ENCODE measurements at regions not wholly inside any gene's neighbourhood (a gene's known extent, or its start where the extent isn't known, plus 50 kb on each side); places are given as distances from the start of the nearest gene placed in this dataset.

DNA sequence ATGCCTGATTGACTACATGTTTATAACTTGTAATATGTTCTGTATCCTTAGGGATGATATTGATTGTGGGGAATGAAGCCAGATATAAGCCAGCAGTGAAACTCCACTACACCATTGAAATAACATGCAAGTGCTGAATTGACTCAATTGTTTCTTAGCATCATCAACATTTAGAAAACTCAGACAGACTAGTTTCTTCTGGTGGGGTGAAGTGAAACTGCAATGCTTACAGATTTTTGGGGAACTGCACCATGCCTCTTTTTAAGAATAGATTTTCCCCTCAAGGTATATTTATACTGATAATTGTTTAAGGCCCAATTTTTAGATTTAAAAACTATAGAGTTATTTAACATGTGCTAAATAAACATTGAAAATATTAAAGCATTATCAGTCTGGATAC is 1044.6 kb upstream of the EYS start:
- no peaks in the 10 kb centered on the region for H3K4me1 ChIP-seq
- intact Hi-C loops (cut with DNase I; ENCODE audit: low total_unique reads), result no loop called here
- no peak for DNase-seq
- in situ Hi-C loops (cut with MboI; ENCODE audit: low pct_ligation_motif_present in 1 of 4, low pct_unique_long_range_greater_than_20kb in 1 of 4, low sequenced_read_pairs in 3 of 4), result no loop called here
- no peaks in the 10 kb centered on the region for H3K36me3 ChIP-seq
- no peak for TF ChIP-seq EP300 (IDR thresholded peaks at IDR 0.05; ENCODE audit: low read depth)
- TF ChIP-seq, protein P1, sequence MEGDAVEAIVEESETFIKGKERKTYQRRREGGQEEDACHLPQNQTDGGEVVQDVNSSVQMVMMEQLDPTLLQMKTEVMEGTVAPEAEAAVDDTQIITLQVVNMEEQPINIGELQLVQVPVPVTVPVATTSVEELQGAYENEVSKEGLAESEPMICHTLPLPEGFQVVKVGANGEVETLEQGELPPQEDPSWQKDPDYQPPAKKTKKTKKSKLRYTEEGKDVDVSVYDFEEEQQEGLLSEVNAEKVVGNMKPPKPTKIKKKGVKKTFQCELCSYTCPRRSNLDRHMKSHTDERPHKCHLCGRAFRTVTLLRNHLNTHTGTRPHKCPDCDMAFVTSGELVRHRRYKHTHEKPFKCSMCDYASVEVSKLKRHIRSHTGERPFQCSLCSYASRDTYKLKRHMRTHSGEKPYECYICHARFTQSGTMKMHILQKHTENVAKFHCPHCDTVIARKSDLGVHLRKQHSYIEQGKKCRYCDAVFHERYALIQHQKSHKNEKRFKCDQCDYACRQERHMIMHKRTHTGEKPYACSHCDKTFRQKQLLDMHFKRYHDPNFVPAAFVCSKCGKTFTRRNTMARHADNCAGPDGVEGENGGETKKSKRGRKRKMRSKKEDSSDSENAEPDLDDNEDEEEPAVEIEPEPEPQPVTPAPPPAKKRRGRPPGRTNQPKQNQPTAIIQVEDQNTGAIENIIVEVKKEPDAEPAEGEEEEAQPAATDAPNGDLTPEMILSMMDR (IDR thresholded peaks at IDR 0.05), result no peak
- TF ChIP-seq POLR2AphosphoS5 (IDR thresholded peaks at IDR 0.05), result no peak
- TF ChIP-seq POLR2A (IDR thresholded peaks at IDR 0.05), result no peak
- H3K9me3 ChIP-seq, result peaks cover 0 to 6% of the 10 kb centered on the region in 2 donors
- H3K27me3 ChIP-seq, result no peaks in the 10 kb centered on the region
- H3K4me3 ChIP-seq, result no peak overlapping the region
- H3K27ac ChIP-seq, result no peak overlapping the region

DNA sequence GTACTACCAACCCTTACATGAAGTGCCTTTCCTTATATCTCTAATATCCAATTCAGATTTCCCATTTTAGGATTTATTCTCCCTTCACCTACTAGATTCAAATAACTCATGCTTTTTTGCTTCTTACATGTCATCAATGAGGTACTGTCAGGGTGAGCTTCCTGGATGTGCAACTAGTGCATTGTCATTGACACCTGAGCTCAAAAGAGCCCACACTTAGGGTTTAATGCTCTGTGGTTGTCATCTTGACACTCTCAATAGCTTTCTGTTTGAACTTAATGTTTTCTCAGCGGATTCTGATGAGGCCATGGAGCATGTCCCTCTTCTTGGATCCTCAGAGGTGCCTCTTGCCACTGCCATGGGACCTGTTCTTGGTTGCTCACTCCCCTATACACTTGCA is 1033.3 kb upstream of the EYS start:
- H3K4me3 ChIP-seq, result no peak overlapping the region
- no peak for TF ChIP-seq POLR2A (IDR thresholded peaks at IDR 0.05)
- TF ChIP-seq EP300 (IDR thresholded peaks at IDR 0.05; ENCODE audit: low read depth), result no peak
- TF ChIP-seq, protein P1 (IDR thresholded peaks at IDR 0.05), result no peak
- no peak for TF ChIP-seq POLR2AphosphoS5 (IDR thresholded peaks at IDR 0.05)
- no peak for DNase-seq
- WGBS, 2 donors (ENCODE audit: low coverage in 1 of 2), result 17 to 40% methylated on average over 1 of the region's 1 CpG
- intact Hi-C loops (cut with DNase I; ENCODE audit: low total_unique reads), result no loop called here
- H3K27ac ChIP-seq, result no peak overlapping the region
- no peaks in the 10 kb centered on the region for H3K36me3 ChIP-seq
- no peaks in the 10 kb centered on the region for H3K27me3 ChIP-seq
- in situ Hi-C loops (cut with MboI; ENCODE audit: low pct_ligation_motif_present in 1 of 4, low pct_unique_long_range_greater_than_20kb in 1 of 4, low sequenced_read_pairs in 3 of 4), result no loop called here
- no peaks in the 10 kb centered on the region for H3K4me1 ChIP-seq
- no peaks in the 10 kb centered on the region for H3K9me3 ChIP-seq

DNA sequence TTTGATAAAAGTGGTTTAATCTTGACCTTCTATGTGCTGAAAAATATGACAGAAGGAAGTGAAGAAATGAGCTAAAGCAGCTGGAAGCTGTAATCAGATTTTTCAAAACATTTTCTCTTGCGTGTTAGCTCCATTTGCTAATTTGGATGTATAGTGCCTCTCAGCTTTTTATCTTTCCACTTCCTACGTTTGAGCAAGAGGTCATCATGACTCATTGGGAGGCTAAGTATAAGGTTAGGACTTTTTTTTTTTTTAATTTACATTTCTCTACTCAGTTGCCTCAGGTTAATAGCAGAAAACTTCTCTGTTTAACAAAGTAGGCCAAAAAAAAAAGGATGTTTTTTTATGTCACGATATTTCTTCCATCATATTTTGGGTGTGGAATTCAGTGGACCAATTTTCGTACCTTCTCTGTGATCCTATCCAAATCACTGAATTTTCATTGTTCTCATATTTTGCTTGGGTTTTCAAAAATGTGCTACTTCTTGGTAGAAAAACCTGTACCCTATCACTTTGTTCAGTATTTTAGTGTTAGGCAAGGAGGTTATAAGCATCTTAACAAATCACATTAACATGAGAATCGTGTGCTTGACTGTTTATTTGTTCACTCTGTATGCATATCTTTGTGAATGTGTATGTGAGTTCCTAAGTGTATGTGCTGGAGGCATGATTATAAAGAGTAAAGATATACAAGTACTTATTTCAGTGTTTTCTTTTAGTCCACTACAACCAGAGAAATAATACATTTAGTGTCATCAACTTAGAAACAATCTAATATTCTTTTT is 1028.3 kb upstream of the EYS start:
- Histone ChIP-seq H3K27ac (no peak overlapping the region), H3K4me1 (no peaks in the 10 kb centered on the region), H3K36me3 (no peaks in the 10 kb centered on the region), H3K27me3 (no peaks in the 10 kb centered on the region), H3K4me3 (no peak overlapping the region), H3K9me3 (peaks cover 0 to 6% of the 10 kb centered on the region in 2 donors)
- intact Hi-C loops (cut with DNase I; ENCODE audit: low total_unique reads), result no loop called here
- no peak for DNase-seq
- 59 to 75% methylated on average over 5 of the region's 5 CpGs for WGBS, 2 donors (ENCODE audit: low coverage in 1 of 2)
- TF ChIP-seq, protein P1 (IDR thresholded peaks at IDR 0.05), result no peak
- TF ChIP-seq POLR2A (IDR thresholded peaks at IDR 0.05), result no peak
- no peak for TF ChIP-seq EP300 (IDR thresholded peaks at IDR 0.05; ENCODE audit: low read depth)
- in situ Hi-C loops (cut with MboI; ENCODE audit: low pct_ligation_motif_present in 1 of 4, low pct_unique_long_range_greater_than_20kb in 1 of 4, low sequenced_read_pairs in 3 of 4), result no loop called here

DNA sequence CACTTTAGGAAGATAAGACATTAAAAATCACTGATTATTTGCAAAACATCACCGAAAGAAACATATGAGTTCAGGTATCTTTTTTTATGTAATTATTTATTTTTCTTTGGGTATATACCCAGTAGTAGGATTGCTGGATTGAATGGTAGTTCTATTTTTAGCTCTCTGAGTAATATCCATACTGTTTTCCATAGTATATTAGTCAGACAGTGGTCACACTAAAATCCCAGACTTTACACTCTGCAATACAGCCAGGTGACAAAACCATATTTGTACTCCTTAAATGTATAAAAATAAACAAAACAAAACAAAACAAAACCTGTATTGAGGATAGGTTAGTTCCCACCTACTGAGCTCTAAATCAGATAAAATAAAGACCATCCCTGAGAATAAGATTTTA is 1024.3 kb upstream of the EYS start:
- TF ChIP-seq POLR2AphosphoS5 (IDR thresholded peaks at IDR 0.05) (no peak), POLR2A (IDR thresholded peaks at IDR 0.05) (no peak), EP300 (IDR thresholded peaks at IDR 0.05; ENCODE audit: low read depth) (no peak)
- TF ChIP-seq, protein P1 (IDR thresholded peaks at IDR 0.05), result no peak

More for the DNA sequence above, 1024.3 kb upstream of the EYS start:
- 83 to 91% methylated on average over 1 of the region's 1 CpG for WGBS, 2 donors (ENCODE audit: low coverage in 1 of 2)
- Histone ChIP-seq H3K9me3 (peaks cover 3 to 6% of the 10 kb centered on the region in 2 donors), H3K27ac (no peak overlapping the region), H3K4me3 (no peak overlapping the region), H3K27me3 (no peaks in the 10 kb centered on the region), H3K36me3 (no peaks in the 10 kb centered on the region), H3K4me1 (no peaks in the 10 kb centered on the region)
- intact Hi-C loops (cut with DNase I; ENCODE audit: low total_unique reads) (no loop called here), in situ Hi-C loops (cut with MboI; ENCODE audit: low pct_ligation_motif_present in 1 of 4, low pct_unique_long_range_greater_than_20kb in 1 of 4, low sequenced_read_pairs in 3 of 4) (no loop called here)
- no peak for DNase-seq
